Pulmonary artery endothelial cell (primary cell): ENCODE measurements at regions not wholly inside any gene's neighbourhood (a gene's known extent, or its start where the extent isn't known, plus 50 kb on each side); places are given as distances from the start of the nearest gene placed in this dataset.
A peak's percentile ranks its signal among the peaks of the same experiment; 100 is the strongest.
"Not testable (repeated sequence)": the region's sequence is repeated elsewhere in the genome, so short reads cannot be mapped to it uniquely, and the experiment has no call there.

Source experiments
- DNase-seq: peaks from one replicate; pipeline ENCODE4 v3.0.0-alpha.2; 2011; ENCODE audit warnings: low read depth, low spot score

DNA sequence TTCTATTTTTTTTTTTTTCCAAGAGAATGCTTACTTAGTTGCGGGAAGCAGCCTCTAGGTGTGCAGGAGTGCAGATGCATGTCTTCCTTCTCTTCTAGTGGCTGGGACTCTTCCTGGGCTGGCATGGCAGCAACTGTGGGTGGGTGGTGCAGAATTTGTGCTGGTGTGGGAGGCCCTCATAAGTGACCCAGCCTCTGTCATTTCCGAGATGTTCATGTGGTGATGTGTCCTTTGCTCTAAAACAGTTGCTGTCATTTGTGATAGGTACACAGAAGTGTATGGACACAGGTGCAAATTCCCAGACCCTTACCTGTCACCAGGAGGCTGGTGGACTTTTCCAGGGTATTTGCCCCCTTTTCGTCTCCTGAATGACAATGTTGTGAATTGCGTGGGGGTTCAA is 367.7 kb downstream of the KCNRG start:
- no peak for DNase-seq

DNA sequence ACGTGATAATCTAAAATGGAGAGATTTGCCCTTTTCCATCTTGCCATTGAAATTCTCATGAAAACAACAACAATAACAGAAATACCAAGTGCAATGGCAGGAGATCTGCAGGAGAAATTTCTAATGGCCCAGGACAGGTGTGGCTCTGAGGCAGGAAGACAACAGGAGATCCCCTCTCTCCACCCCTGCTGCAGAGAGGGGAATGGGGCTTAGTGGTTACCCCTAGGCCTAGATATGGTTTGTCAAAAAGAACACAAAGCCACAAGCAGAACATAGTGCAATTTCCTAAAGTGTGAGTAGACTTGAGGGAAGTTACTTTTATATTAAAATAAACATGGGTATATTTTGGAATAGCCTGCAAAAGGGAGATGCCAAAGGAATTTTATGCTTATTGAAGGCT is 369.5 kb downstream of the KCNRG start:
- DNase-seq: no peak

DNA sequence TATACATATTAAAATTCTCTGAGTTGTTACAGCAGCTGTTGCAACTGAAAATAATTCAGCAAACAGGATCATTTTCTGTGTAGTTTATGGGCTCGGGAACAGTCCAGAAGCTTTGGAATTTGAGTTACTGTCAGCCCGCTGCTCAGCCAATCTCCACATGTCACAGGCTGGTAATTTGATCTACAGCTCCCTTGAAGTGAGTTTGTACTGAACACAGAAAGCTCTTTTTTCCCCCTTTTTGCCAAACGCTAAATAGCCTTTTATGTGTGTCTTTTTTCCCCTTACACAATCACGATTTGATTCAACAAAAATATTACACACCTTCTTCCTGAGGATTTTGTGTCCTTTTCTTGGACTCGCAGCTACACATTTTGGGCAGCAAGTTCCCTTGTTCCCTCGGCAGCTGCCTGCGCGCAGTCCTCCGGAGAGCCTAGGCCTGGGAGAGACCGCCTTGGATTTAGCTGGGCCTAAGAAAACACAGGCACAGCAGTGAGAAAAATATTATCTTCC is 371.4 kb downstream of the KCNRG start:
- no peak for DNase-seq

DNA sequence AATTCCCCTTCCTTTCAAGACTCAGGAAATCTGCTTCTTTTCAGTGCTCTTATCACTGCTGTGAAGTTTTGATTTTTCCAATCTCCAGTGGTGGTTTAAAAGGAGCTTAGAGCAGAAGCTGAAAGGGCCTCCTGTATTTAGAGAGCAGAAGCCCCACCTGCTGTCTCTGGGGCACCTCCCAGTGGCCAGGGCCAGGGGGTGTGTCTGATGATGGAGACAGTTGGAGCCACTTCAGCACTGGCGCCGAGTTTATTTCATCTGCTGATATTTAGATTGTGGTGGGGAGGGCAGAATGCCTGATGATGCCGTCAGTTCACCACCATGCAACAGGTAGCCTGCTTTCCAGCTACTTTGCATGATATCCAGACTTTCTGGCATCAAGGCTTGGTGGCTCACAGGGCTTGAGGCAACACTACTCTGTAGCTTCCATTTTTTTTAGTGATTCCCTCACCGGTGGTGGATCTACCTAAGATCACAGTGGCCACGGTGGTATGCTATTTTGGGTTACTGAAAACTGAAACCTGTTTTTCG is 371.9 kb downstream of the KCNRG start:
- DNase-seq: no peak

DNA sequence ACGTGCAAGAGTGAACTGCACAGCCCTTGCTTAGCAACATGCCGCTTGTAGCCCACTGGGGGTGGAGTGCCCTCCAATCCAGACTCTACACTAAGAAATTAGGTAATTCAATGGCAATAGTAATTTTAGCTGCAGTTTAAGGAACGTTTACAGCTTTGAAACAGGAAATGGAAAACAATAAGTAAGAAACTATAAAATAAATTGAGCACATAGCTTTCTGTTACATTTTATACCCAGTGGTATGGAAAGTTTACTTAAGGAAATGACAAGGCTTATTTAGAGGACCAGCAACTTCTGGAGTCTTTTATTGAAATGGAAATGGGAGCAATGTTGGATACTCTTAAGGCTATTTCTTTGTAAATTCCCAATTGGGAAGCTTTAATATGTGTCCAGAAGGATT is 373.2 kb downstream of the KCNRG start:
- DNase-seq: no peak

DNA sequence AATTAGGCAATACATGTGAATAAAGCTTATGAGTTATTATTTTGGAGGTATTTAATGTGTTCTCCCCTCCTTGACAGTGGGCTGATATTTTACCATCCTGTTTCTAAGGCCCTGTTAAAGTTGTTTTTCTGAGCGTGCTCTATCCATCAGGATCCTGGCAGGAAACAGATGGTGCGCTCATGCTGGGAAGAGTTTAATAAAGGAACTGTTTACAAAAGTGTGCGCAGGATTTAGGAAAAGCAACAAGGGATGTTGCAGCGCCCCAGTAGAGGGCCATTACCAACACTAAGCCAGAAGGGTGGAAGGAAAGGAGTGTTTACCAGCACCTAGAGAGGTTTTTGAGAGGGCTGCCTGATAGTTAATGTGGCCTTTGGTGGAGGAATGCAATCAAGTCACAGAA is 374.5 kb downstream of the KCNRG start:
- DNase-seq: peak; percentile 68

DNA sequence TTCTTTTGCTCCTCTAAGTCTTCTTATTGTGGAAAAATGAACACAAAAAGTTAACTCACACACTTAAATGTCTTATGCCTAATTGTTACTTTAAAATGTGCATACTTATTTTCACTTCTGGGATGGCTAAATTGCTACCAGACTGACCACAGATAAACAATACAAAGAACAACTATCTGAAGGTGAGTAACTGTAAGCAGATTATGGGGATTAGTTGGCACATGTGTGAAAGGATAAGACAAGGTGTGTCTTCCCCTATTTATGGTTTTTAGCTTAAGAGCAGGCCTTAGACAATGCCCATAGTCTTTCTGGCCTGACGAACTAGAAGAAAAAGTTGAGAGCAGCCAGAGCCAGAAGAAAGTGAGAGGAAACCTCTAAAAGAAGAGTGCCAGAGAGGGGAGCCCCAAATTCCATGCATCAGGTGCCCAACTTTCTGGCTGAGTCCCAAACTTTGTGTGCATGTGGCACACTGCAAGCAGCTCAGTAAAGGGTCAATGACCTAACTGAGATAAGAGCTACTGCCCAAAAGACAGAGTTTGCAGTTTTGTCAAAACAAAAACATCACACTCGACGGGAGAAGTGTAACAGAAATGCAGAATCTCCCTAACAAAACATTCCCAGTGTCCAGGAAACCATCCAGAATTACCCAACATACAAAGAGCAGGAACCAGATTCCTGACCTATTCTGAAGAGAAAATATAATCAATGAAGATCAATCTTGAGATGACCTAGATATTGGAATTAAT is 375.4 kb downstream of the KCNRG start:
- DNase-seq: no peak

DNA sequence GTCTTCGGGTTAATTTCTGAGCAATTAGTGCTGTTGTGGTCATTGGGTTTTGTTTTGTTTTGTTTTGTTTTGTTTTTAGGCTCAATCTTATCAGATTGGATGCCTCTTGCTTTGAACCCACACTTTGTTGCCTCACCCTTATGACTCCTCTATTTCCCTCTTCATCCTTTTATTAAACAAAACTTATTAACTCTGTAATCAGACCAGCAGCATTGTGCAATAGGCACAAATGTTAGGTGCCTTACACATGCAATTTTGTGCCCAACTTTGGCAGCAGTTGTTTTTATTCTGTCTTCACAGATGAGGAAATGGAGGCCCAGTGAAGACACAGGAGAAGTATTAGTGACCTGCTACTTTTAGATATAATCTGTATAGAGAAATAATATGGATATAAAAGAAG is 377.7 kb downstream of the KCNRG start:
- no peak for DNase-seq

DNA sequence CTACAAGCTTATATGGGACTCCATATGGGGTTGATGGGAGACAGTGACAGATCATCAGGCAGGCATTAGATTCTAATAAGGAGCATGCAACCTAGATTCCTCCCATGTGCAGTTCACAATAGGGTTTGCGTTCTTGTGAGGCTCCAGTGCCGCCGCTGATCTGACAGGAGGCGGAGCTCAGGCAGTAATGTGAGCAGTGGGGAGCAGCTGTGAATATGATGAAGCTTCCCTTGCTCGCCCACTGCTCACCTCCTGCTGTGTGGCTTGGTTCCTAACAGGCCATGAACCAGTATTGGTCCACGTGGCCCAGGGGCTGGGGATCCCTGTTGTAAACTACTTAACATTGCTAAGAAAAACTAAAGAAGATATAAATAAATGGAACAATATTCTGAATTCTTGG is 378.4 kb downstream of the KCNRG start:
- no peak for DNase-seq

DNA sequence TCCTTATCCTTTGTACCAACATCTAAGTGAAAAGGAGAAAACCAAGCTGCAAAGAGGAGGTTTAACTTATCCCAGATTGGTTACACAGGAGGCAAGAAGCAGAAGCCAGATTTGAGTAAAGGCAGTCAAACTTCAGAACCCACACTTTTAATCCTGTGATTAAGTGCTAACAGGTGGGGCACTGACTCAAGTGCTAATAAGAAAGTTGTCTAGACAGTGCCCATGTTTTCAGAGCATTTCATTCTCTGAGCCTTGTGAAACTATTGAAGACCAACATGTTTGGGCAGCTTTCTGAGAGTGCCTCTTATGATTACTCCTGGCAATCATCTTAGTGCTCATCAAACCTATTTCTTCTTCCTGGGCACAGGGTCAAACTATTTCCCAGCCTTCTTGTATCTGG is 380.8 kb downstream of the KCNRG start:
- no peak for DNase-seq

DNA sequence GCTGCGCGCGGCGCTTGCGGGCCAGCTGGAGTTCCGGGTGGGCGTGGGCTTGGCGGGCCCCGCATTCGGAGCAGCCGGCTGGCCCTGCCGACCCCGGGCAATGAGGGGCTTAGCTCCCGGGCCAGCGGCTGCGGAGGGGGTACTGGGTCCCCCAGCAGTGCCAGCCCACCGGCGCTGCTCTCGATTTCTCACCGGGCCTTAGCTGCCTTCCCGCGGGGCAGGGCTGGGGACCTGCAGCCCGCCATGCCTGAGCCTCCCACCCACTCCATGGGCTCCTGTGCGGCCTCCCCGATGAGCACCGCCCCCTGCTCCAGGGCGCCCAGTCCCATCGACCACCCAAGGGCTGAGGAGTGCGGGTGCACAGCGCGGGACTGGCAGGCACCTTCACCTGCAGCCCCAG is 381.4 kb downstream of the KCNRG start:
- not testable (repeated sequence) for DNase-seq

DNA sequence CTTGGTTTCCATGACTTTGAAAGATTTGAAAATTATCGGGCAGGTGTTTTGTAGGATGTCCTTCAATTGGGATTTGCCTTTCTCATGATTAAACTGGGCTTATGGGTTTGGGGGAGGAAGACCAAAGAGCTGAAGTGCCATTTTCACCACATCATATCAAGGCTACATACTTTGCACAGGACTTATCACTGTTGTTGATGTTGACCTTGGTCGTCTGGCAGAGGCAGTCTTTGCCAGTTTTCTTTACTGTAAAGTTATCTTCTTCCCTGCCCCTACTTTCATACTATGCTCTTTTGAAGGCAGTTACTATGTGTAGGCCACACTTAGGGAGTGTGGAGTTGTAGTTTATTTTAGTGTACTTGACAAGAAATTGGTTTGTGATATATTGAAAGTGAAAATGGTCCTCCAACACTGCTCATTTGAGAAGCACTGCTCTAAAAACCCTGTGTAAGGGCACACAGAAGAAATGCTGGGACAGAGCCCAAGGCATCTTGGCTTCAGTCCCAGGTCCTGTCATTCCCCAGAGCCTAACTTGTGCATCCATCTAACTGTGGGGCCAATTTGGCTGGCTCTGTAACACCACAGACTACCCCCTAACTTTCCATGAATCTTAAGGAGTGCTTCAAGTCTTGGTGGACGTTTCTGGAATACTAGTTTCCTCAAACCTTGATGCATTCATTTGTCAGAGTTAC is 384.9 kb downstream of the KCNRG start:
- DNase-seq: no peak

DNA sequence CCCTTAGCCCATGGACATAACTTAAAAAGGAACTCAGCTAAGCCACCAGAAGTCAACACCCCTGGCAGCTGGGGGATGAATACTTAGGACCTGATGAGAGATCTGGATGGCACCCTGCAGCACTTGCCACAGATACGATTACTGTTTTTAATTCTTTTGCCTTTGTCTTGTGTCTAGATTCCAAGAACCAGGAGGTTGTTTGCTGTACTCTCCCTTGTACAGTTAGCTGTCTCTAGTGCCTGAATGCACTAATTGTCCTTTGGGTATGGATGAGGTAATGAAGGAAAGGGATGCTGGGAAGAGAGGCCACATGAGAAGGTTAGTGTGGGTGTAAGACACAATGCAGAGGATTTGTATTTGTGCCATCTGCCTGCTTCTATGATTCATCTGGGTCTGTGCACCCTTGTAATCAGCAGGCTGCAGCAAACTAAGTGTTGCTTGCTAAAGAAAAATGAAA is 385.8 kb downstream of the KCNRG start:
- DNase-seq: no peak

DNA sequence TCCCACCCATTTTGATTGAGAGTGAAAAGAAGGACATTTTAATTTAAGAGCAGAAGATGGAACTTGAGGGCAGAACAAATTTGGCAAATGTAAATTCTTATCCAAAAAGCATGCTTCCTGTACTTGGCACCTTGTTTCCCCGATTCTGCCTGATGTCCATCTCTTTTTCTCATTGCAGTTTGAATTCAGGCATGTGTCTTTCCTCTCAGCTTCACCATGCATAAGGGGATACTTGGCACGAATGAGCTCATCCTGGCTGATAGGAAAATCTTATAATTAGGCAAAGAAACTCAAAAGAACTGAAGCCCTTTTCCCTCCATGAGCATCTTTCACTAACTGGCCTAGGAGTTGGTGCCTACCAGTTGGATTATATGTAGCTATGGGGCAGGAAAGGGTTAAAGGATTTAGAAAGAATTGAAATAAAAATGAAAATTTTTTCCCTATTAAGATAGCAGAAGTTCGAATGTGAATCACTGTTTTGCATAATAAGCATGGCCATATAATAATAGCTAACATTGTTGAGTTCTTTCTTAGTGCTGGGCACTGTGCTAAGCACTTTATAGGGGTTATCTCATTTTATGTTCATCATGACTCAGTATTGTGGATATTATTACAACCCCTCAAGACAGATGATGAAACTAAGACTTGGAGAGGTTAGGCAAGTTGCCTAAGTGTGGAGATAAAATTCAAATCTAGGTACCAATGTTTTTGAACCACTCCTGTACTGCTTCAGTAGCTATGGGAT is 386.6 kb downstream of the KCNRG start:
- DNase-seq: no peak

DNA sequence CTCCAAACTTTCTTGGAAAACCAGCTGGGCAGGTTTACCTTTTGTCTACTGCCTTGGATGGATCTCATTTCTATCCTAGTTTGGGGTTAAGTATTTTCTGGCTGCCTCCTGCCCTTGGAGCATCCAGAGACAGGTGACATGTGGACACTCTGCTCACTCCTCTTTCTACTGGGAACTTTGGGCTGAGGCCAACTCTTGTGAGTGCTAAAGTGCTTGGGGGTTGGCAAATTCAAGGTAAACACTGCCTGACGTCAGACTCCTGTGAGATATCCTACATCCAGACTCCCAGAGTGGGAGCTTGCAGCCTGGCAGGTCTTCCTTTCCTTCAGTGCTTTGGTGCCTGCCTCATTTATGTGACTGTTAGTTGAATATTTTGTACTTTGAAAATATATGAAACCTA is 388.1 kb downstream of the KCNRG start:
- no peak for DNase-seq

DNA sequence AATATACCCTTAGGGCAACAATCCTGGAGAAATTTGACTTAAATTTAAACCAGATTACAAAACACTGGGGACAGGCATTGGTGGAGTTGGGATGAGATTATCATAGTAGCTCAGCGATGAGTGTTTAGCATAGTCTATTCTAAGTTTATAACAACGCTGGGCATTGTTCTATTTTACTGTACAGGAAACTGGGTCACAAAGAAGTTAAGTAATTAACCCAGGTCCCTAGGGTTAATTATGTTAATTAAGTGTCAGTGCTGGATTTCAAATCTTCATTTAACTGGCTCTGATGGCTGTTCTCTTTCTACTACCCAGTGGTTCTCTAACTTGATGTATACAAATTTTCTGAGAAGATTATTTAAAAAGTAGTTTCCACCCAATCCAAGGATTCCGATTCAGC is 388.9 kb downstream of the KCNRG start:
- no peak for DNase-seq

DNA sequence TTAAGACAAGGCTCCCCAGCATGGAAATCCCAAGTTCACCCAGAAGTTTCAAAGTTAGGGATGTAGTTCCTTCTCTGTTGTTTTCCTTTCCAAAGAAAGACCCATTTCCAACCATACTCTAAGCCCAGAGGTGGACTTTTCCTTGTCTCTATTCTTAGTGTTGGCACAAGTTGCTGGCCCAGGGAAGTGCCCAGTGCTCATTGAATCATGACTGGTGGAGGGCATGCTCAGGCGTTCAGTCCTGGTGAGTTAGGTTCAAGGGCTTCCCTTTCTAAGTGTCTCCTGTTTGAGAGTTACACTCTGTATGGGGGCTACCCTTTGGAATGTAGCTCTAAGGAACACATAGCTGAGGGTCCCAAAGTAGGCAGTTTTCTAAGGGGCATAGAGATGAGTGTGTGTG is 389.5 kb downstream of the KCNRG start:
- DNase-seq: no peak

DNA sequence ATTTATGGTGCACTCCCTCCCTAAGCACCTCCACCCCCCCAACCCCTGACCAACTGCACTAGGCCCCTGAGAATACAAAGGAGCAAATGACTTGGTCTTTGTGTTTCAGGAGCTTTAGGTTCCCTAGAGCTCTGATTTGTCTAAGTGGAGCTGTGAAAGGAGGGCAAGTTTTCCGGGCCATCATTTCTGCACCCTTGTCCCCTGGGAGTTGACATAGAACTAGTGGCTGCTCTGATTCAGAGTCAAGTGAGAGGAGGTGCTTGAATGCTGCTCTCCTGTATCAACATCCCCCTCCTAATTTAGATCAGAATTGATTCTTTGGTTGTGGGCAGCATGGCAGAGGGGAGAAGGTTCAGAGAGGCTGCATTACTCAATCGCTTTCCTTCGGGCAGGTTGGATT is 391.6 kb downstream of the KCNRG start:
- DNase-seq: no peak

DNA sequence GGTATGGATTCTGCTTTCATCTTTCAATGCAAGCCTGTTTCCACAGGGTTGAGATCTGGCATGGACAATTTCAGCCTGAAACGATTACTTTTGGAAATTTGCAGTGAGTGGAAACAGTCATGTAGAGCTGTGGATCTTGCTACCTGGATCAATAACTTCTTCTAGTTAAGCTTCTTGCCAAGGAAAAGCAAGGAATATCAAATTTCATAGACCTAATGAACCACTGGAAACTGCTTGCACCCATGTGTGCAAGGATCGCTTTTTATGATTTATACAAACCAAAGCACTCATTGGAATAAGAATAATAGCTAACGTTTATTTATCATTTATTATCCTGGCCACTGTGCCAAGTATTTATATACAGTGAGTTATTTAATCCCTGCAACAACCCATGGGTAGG is 392.8 kb downstream of the KCNRG start:
- no peak for DNase-seq

DNA sequence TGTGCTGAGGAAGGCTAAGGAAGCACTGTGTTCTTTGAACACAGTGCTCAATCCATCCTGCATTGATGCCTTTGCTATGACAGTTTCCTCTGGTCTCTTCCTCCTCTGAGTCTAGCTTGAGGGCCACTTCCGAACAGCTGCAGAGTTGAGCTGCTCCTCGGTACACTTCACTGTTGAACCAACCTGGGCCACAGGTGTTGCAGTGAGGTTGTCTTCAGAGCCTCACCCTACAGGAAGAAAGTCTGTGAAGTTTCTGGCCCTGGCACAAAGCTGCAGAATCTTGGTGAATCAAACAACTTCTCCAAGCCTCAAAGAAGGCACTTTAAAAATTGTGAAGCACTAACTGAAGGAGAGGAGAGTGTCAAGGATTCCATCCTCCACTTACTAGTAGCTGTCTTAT is 394.0 kb downstream of the KCNRG start:
- DNase-seq: no peak

DNA sequence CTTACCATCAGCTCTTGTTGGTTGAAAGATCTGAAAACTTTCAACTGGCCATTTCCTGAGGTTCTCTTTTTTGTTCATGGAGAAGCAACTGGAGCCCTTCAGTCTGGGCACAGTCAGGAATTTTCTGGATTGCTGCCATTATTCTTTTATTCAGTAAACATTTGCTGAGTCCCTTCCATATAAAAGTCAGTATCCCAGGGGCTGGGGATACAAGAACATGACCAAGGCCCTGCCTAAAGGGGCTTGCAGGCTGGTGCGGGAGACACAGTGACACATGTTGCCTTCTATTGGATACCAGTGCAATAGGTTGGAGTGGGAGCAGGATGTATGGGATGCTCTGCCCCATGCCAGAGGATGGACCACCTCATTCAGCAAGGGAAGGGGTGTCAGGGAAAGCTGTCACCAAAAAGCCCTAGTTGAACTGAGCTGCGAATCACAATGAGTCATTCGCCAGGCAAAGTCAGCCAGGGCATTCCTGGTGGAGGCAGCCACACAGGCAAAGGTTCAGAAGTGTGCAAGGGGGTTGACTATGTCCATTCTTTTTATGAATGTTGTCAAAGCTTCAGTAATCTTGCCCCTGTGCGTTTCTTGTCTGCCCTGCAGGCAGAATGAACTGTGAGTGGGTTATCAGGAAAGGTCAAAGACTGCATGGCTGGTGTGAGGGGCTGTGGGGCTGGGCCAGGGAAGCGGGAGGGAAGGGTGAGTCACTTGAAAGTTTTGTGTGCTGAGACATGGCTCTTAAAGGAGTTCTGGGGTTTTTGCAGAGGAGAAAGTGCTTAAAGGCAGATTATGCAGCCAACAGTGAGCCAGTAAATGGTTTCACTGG is 395.9 kb downstream of the KCNRG start:
- DNase-seq: peak; percentile 82
